ENCODE measurements at regions not wholly inside any gene's neighbourhood (a gene's known extent, or its start where the extent isn't known, plus 50 kb on each side); places are given as distances from the start of the nearest gene placed in this dataset.

GRCh38 chr9:121592265-121592664 lies 59.2 kb upstream of the DAB2IP start:
- peaks cover 8% of the 10 kb centered on the region for H3K27me3 ChIP-seq (ENCODE audit: insufficient read depth, poor library complexity, severe bottlenecking)
- TF ChIP-seq SPI1 (IDR thresholded peaks at IDR 0.05; ENCODE audit: borderline replicate concordance, low read depth) (no peak), CTCF (IDR thresholded peaks at IDR 0.05; ENCODE audit: insufficient read depth, low read length) (no peak)
- no peak for DNase-seq (ENCODE audit: low read depth in 1 of 2, low spot score in 1 of 2)
- no peak overlapping the region for H3K4me3 ChIP-seq (replicated peaks; ENCODE audit: insufficient read depth, low read length)
- no peak overlapping the region for H3K27ac ChIP-seq (replicated peaks)

GRCh38 chr9:121593066-121593465 lies 58.4 kb upstream of the DAB2IP start:
- Histone ChIP-seq H3K27ac (replicated peaks) (no peak overlapping the region), H3K4me3 (replicated peaks; ENCODE audit: insufficient read depth, low read length) (no peak overlapping the region), H3K27me3 (ENCODE audit: insufficient read depth, poor library complexity, severe bottlenecking) (peaks cover 8% of the 10 kb centered on the region)
- TF ChIP-seq GABPA (IDR thresholded peaks at IDR 0.05; ENCODE audit: low read depth) (no peak), SPI1 (IDR thresholded peaks at IDR 0.05; ENCODE audit: borderline replicate concordance, low read depth) (no peak), REST (IDR thresholded peaks at IDR 0.05; ENCODE audit: insufficient replicate concordance, low read depth) (no peak), CTCF (IDR thresholded peaks at IDR 0.05; ENCODE audit: insufficient read depth, low read length) (no peak), POLR2AphosphoS5 (IDR thresholded peaks at IDR 0.05; ENCODE audit: low read depth) (no peak)
- no peak for DNase-seq (ENCODE audit: low read depth in 1 of 2, low spot score in 1 of 2)

GRCh38 chr9:121596515-121596914 lies 54.9 kb upstream of the DAB2IP start:
- H3K27ac ChIP-seq (replicated peaks), result no peak overlapping the region
- no peak overlapping the region for H3K4me3 ChIP-seq (replicated peaks; ENCODE audit: insufficient read depth, low read length)
- no peak for DNase-seq (ENCODE audit: low read depth in 1 of 2, low spot score in 1 of 2)
- H3K27me3 ChIP-seq (ENCODE audit: insufficient read depth, poor library complexity, severe bottlenecking), result peaks cover 17% of the 10 kb centered on the region
- TF ChIP-seq GABPA (IDR thresholded peaks at IDR 0.05; ENCODE audit: low read depth), result no peak

GRCh38 chr9:121597698-121598166 lies 53.7 kb upstream of the DAB2IP start:
- no peak for TF ChIP-seq SPI1 (IDR thresholded peaks at IDR 0.05; ENCODE audit: borderline replicate concordance, low read depth)
- no peak for TF ChIP-seq REST (IDR thresholded peaks at IDR 0.05; ENCODE audit: insufficient replicate concordance, low read depth)
- no peak for TF ChIP-seq GABPA (IDR thresholded peaks at IDR 0.05; ENCODE audit: low read depth)
- no peak for TF ChIP-seq POLR2AphosphoS5 (IDR thresholded peaks at IDR 0.05; ENCODE audit: low read depth)
- no peak for TF ChIP-seq CTCF (IDR thresholded peaks at IDR 0.05; ENCODE audit: insufficient read depth, low read length)
- H3K27me3 ChIP-seq (ENCODE audit: insufficient read depth, poor library complexity, severe bottlenecking), result peaks cover 15% of the 10 kb centered on the region
- H3K4me3 ChIP-seq (replicated peaks; ENCODE audit: insufficient read depth, low read length), result no peak overlapping the region
- DNase-seq (ENCODE audit: low read depth in 1 of 2, low spot score in 1 of 2), result no peak
- H3K27ac ChIP-seq (replicated peaks), result no peak overlapping the region

Measured in HL-60 (cell line).